ENCODE measurements at regions not wholly inside any gene's neighbourhood (a gene's known extent, or its start where the extent isn't known, plus 50 kb on each side); places are given as distances from the start of the nearest gene placed in this dataset.

GRCh38 chr16:17050468-17050867, 420.3 kb downstream of the XYLT1 start:
- no peak for FAIRE-seq

More at GRCh38 chr16:17050468-17050867, 420.3 kb downstream of the XYLT1 start:
- TF ChIP-seq CTCF (IDR thresholded peaks at IDR 0.05; ENCODE audit: insufficient read depth, missing control alignments) = no peak
- no peak for DNase-seq (ENCODE audit: insufficient read length, low spot score)

Data from D721Med (cell line).